Calu3 (cell line): ENCODE measurements at regions not wholly inside any gene's neighbourhood (a gene's known extent, or its start where the extent isn't known, plus 50 kb on each side); places are given as distances from the start of the nearest gene placed in this dataset.

Experiments
- BruUV-seq: library from RNA; stranded (reverse); fragments of 400-500 nt; replicated peaks from 2 replicates; lab custom pipeline; 2021; lab: Mats Ljungman, UMichigan
- CTCF ChIA-PET: fragments of 300-600 bp; sonication (Branson Sonifier 250); formaldehyde crosslinking; loops from one replicate; lab custom pipeline; 2022; ENCODE audit warnings: antibody characterized with exemption; lab: Charles Lee
- DNase-seq: peaks from one replicate; pipeline ENCODE4 v3.0.0; 2022
- H3K27ac Mint-ChIP-seq: one replicate; pipeline ENCODE4 v1.8.0; 2022; ENCODE audit warnings: mixed read lengths; ENCODE audit not compliant: unreplicated experiment
- H3K27me3 Mint-ChIP-seq: one replicate; pipeline ENCODE4 v1.8.0; 2022; ENCODE audit warnings: mixed read lengths; ENCODE audit not compliant: unreplicated experiment
- H3K36me3 Mint-ChIP-seq: one replicate; pipeline ENCODE4 v1.8.0; 2022; ENCODE audit warnings: mild to moderate bottlenecking, moderate library complexity, mixed read lengths; ENCODE audit not compliant: insufficient read depth, unreplicated experiment
- H3K4me1 Mint-ChIP-seq: one replicate; pipeline ENCODE4 v1.8.0; 2022; ENCODE audit warnings: mild to moderate bottlenecking, low read depth, mixed read lengths; ENCODE audit not compliant: unreplicated experiment
- H3K4me3 Mint-ChIP-seq: one replicate; pipeline ENCODE4 v1.8.0; 2022; ENCODE audit warnings: mild to moderate bottlenecking, low read depth, moderate library complexity, mixed read lengths; ENCODE audit not compliant: unreplicated experiment
- H3K9me3 Mint-ChIP-seq: one replicate; pipeline ENCODE4 v1.8.0; 2022; ENCODE audit warnings: low read depth, mixed read lengths; ENCODE audit not compliant: unreplicated experiment
- intact Hi-C: fragments of 100-400 bp; cut with micrococcal nuclease; formaldehyde crosslinking; loops from one replicate; pipeline ENCODE4 v1.10.0; 2022; ENCODE audit not compliant: unreplicated experiment
- TF ChIP-seq, protein P1 (sequence below): fragments of 200-600 bp; IDR thresholded peaks from one replicate; pipeline ENCODE4 v1.8.0; 2022; ENCODE audit warnings: antibody characterized with exemption; ENCODE audit not compliant: unreplicated experiment

DNA sequence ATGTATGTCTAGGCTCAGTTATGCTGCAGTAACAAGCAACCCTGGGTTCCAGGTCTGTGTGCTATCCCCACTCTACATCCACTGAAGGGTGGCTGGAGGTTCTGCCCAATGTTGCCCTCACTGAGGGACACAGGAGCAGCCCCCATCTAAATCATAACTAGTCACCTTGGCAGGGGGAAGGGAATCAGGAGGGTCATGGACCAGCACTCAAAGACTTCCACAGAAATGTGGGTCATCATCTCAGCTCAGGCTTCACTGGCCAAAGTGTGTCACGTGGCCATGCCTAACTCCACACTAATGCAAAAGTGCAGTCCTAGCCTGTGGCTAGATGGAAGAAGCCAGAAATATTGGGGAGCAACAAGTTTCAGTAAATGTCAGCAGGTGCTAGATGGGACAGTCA lies 137.3 kb upstream of the ZNF507 start:
- TF ChIP-seq, protein P1, sequence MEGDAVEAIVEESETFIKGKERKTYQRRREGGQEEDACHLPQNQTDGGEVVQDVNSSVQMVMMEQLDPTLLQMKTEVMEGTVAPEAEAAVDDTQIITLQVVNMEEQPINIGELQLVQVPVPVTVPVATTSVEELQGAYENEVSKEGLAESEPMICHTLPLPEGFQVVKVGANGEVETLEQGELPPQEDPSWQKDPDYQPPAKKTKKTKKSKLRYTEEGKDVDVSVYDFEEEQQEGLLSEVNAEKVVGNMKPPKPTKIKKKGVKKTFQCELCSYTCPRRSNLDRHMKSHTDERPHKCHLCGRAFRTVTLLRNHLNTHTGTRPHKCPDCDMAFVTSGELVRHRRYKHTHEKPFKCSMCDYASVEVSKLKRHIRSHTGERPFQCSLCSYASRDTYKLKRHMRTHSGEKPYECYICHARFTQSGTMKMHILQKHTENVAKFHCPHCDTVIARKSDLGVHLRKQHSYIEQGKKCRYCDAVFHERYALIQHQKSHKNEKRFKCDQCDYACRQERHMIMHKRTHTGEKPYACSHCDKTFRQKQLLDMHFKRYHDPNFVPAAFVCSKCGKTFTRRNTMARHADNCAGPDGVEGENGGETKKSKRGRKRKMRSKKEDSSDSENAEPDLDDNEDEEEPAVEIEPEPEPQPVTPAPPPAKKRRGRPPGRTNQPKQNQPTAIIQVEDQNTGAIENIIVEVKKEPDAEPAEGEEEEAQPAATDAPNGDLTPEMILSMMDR: no peak
- Mint-ChIP-seq H3K4me3 (no peak overlapping the region), H3K27ac (no peak overlapping the region), H3K9me3 (peaks cover 20% of the 10 kb centered on the region), H3K4me1 (no peaks in the 10 kb centered on the region), H3K36me3 (no peaks in the 10 kb centered on the region), H3K27me3 (no peaks in the 10 kb centered on the region)
- intact Hi-C loops: no loop called here
- no TSS peak for BruUV-seq
- no peak for DNase-seq
- CTCF ChIA-PET: no interaction called here

DNA sequence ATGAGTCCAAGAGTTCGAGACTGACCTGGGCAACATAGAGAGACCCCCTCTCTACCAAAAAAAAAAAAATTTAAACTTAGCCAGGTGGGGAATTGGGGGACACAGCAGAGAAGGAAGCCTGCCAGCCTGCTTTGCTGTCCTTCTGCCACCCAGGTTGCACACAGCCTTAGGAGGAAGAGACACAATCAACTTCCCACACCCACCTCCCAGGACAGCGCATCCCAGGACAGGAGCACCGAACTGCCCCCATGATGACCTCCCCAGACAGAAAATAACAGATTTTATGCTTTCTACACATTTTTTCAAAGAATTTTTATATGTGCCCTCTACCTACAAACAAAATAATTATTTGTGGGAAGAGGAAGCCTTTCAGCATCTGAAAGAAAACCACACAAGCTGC lies 126.0 kb upstream of the ZNF507 start:
- CTCF ChIA-PET: no interaction called here
- H3K27me3 Mint-ChIP-seq: peaks cover 39% of the 10 kb centered on the region
- BruUV-seq: no TSS peak
- no peak overlapping the region for H3K27ac Mint-ChIP-seq
- TF ChIP-seq, protein P1: no peak
- peaks cover 2% of the 10 kb centered on the region for H3K9me3 Mint-ChIP-seq
- H3K4me1 Mint-ChIP-seq: no peaks in the 10 kb centered on the region
- H3K4me3 Mint-ChIP-seq: no peak overlapping the region
- intact Hi-C loops: no loop called here
- DNase-seq: no peak
- no peaks in the 10 kb centered on the region for H3K36me3 Mint-ChIP-seq

DNA sequence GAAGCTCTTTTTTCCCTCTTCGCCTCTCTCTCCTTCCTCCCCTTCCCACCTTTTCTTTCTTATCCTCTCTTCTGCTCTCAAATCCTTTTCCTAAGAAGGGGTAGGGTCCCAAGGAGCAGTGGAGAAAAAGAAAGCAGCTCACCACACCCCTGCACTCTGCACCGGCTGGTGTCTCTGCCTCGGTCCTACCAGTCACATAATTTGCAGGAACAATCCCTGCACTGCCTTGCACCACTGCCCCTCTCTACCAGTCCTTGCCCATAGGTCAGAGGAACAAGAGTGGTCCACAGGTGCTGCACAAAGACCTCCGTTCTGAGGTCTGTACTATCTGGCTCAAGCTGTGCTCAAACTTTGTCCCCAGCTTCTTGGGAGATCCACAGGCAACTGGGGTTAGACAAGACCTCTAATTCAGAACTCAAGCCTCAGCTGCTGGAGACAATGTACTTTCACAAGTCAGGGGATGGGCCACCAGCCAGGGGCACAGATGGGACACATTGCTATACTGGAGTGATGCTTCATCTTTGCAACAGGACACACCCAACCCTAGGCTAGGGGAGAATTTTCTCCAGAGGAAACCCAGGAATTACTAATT lies 125.4 kb upstream of the ZNF507 start:
- Mint-ChIP-seq H3K4me3 (no peak overlapping the region), H3K4me1 (no peaks in the 10 kb centered on the region), H3K27ac (no peak overlapping the region), H3K27me3 (peaks cover 44% of the 10 kb centered on the region), H3K9me3 (peaks cover 2% of the 10 kb centered on the region), H3K36me3 (no peaks in the 10 kb centered on the region)
- TF ChIP-seq, protein P1: no peak
- intact Hi-C loops: loop anchor here (5.0 kb wide), 2 partner anchors 1538 to 1553 kb away; no protein-coding TSS in a partner anchor
- CTCF ChIA-PET: no interaction called here
- no TSS peak for BruUV-seq
- DNase-seq: no peak

DNA sequence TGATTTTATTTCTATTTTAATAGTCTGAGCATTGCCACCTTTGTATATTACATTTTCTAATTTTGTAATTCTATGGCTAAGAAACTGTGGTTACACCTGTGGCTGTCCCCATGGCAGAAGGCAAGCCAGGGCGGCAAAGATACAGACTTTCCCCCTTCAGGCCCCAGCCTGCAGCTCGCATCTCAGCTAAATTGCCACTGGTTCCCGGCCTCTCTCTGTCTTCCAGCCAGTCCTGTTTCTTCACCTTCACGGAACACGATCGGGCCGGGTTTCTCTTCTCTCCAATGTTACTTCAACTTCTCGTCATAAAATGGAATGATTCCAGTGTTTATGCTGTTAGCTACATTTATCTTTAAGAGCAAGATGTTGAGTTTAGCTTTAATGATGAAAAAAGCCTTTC lies 124.5 kb upstream of the ZNF507 start:
- CTCF ChIA-PET: no interaction called here
- no TSS peak for BruUV-seq
- H3K36me3 Mint-ChIP-seq: no peaks in the 10 kb centered on the region

More for the DNA sequence above, 124.5 kb upstream of the ZNF507 start:
- H3K4me3 Mint-ChIP-seq: no peak overlapping the region
- H3K27ac Mint-ChIP-seq: no peak overlapping the region
- DNase-seq: no peak
- H3K9me3 Mint-ChIP-seq: peaks cover 2% of the 10 kb centered on the region
- intact Hi-C loops: loop anchor here (5.0 kb wide), 2 partner anchors 1539 to 1554 kb away; no protein-coding TSS in a partner anchor
- H3K4me1 Mint-ChIP-seq: no peaks in the 10 kb centered on the region
- TF ChIP-seq, protein P1: no peak
- peaks cover 48% of the 10 kb centered on the region for H3K27me3 Mint-ChIP-seq
